Fibroblast of lung (primary cell): ENCODE measurements at regions not wholly inside any gene's neighbourhood (a gene's known extent, or its start where the extent isn't known, plus 50 kb on each side); places are given as distances from the start of the nearest gene placed in this dataset.

Experiments
- DNase-seq, 2 donors: peaks; one replicate each; pipeline versions ENCODE4 v3.0.0 to v3.0.0-alpha.2; 2010; ENCODE audit warnings: low read depth in 2 of 2
- H2AFZ ChIP-seq: 2 replicates; pipeline ENCODE4 v1.5.1; 2012; ENCODE audit warnings: low read length, control low read depth, inconsistent platforms
- H3K27ac ChIP-seq: 2 replicates; pipeline ENCODE4 v1.5.1; 2011; ENCODE audit warnings: low read length, control low read depth; ENCODE audit not compliant: insufficient read depth
- H3K27me3 ChIP-seq: 2 replicates; pipeline ENCODE4 v1.5.1; 2011; ENCODE audit warnings: mild to moderate bottlenecking, low read length; ENCODE audit not compliant: control insufficient read depth, insufficient read depth
- H3K36me3 ChIP-seq: 2 replicates; pipeline ENCODE4 v1.5.1; 2011; ENCODE audit warnings: low read length; ENCODE audit not compliant: control insufficient read depth, insufficient read depth
- H3K4me1 ChIP-seq: 2 replicates; pipeline ENCODE4 v1.5.1; 2011; ENCODE audit warnings: low read length; ENCODE audit not compliant: control insufficient read depth, insufficient read depth; ENCODE audit errors: extremely low read depth
- H3K4me2 ChIP-seq: 2 replicates; pipeline ENCODE4 v1.5.1; 2011; ENCODE audit warnings: low read length, control low read depth; ENCODE audit not compliant: insufficient read depth; ENCODE audit errors: extremely low read depth
- H3K4me3 ChIP-seq, 4 experiments: fragments of 200-600 bp in 1 of 4; sonication (generic) in 1 of 4; replicated peaks in 1 of 4; 2 replicates each; pipeline ENCODE4 v1.5.1; 2011 to 2016; ENCODE audit warnings: low read length in 4 of 4, low read depth in 3 of 4, mild to moderate bottlenecking in 3 of 4, control low read depth in 2 of 4, inconsistent platforms in 1 of 4, mixed read lengths in 1 of 4; ENCODE audit not compliant: insufficient read depth in 1 of 4; ENCODE audit errors: control extremely low read depth in 1 of 4
- H3K79me2 ChIP-seq: 2 replicates; pipeline ENCODE4 v1.5.1; 2012; ENCODE audit warnings: mild to moderate bottlenecking, low read length, inconsistent platforms; ENCODE audit not compliant: control insufficient read depth, insufficient read depth
- H3K9ac ChIP-seq: 2 replicates; pipeline ENCODE4 v1.5.1; 2011; ENCODE audit warnings: mild to moderate bottlenecking, low read length, control low read depth; ENCODE audit not compliant: insufficient read depth
- H3K9me3 ChIP-seq: 2 replicates; pipeline ENCODE4 v1.5.1; 2012; ENCODE audit warnings: low read depth, low read length; ENCODE audit not compliant: control insufficient read depth, insufficient read depth
- H4K20me1 ChIP-seq: 2 replicates; pipeline ENCODE4 v1.5.1; 2011; ENCODE audit warnings: low read length; ENCODE audit not compliant: control insufficient read depth, insufficient read depth; ENCODE audit errors: extremely low read depth
- EZH2 ChIP-seq: IDR thresholded peaks from 2 replicates; pipeline ENCODE4 v1.5.1; 2012; ENCODE audit warnings: low read length, control low read depth, mild to moderate bottlenecking; ENCODE audit errors: missing control alignments
- TF ChIP-seq, protein P1 (sequence below), 2 donors: IDR thresholded peaks in 1 of 2; conservative IDR thresholded peaks in 1 of 2; 1 replicate in 1 of 2; 2 replicates in 1 of 2; pipeline ENCODE4 v1.5.1; 2011 to 2012; ENCODE audit warnings: low read length in 2 of 2, control low read depth in 1 of 2, inconsistent platforms in 1 of 2, low read depth in 1 of 2, mild to moderate bottlenecking in 1 of 2

- Histone ChIP-seq H3K27me3 (peaks cover 3% of the 10 kb centered on the region), H3K4me2 (no peak overlapping the region), H4K20me1 (no peaks in the 10 kb centered on the region), H2AFZ (no peak overlapping the region), H3K36me3 (no peaks in the 10 kb centered on the region), H3K79me2 (no peaks in the 10 kb centered on the region), H3K27ac (no peak overlapping the region), H3K9me3 (no peaks in the 10 kb centered on the region), H3K9ac (no peak overlapping the region), H3K4me3 (no peak overlapping the region), H3K4me1 (no peaks in the 10 kb centered on the region)
- DNase-seq, result no peak
- TF ChIP-seq, protein P1, sequence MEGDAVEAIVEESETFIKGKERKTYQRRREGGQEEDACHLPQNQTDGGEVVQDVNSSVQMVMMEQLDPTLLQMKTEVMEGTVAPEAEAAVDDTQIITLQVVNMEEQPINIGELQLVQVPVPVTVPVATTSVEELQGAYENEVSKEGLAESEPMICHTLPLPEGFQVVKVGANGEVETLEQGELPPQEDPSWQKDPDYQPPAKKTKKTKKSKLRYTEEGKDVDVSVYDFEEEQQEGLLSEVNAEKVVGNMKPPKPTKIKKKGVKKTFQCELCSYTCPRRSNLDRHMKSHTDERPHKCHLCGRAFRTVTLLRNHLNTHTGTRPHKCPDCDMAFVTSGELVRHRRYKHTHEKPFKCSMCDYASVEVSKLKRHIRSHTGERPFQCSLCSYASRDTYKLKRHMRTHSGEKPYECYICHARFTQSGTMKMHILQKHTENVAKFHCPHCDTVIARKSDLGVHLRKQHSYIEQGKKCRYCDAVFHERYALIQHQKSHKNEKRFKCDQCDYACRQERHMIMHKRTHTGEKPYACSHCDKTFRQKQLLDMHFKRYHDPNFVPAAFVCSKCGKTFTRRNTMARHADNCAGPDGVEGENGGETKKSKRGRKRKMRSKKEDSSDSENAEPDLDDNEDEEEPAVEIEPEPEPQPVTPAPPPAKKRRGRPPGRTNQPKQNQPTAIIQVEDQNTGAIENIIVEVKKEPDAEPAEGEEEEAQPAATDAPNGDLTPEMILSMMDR (conservative IDR thresholded peaks at IDR 0.05 in 1 of 2, IDR thresholded peaks at IDR 0.05 in 1 of 2; ENCODE audit: low read depth in 1 of 2, low read length in 2 of 2), result no peak
- TF ChIP-seq EZH2, result no peak
Observed at GRCh38 chr12:111041091-111041490, 120.7 kb upstream of the MYL2 start.

- no peak for TF ChIP-seq EZH2
- TF ChIP-seq, protein P1 (conservative IDR thresholded peaks at IDR 0.05 in 1 of 2, IDR thresholded peaks at IDR 0.05 in 1 of 2; ENCODE audit: low read depth in 1 of 2, low read length in 2 of 2), result no peak
- no peak overlapping the region for H3K9ac ChIP-seq
- no peaks in the 10 kb centered on the region for H3K4me1 ChIP-seq
- no peaks in the 10 kb centered on the region for H3K9me3 ChIP-seq
- no peak overlapping the region for H3K27ac ChIP-seq
- DNase-seq, result no peak
- no peak overlapping the region for H3K4me3 ChIP-seq
- no peak overlapping the region for H3K4me2 ChIP-seq
- H4K20me1 ChIP-seq, result no peaks in the 10 kb centered on the region
- H3K27me3 ChIP-seq, result peaks cover 6% of the 10 kb centered on the region
- no peaks in the 10 kb centered on the region for H3K36me3 ChIP-seq
- no peaks in the 10 kb centered on the region for H3K79me2 ChIP-seq
- H2AFZ ChIP-seq, result no peak overlapping the region
Observed at GRCh38 chr12:111040690-111041089, 120.3 kb upstream of the MYL2 start.

- Histone ChIP-seq H3K79me2 (no peaks in the 10 kb centered on the region), H3K4me2 (no peak overlapping the region), H3K27ac (no peak overlapping the region), H3K4me1 (no peaks in the 10 kb centered on the region), H2AFZ (no peak overlapping the region), H3K9me3 (no peaks in the 10 kb centered on the region), H4K20me1 (no peaks in the 10 kb centered on the region), H3K27me3 (peaks cover 14% of the 10 kb centered on the region), H3K36me3 (no peaks in the 10 kb centered on the region), H3K4me3 (no peak overlapping the region), H3K9ac (no peak overlapping the region)
- TF ChIP-seq, protein P1 (conservative IDR thresholded peaks at IDR 0.05 in 1 of 2, IDR thresholded peaks at IDR 0.05 in 1 of 2; ENCODE audit: low read depth in 1 of 2, low read length in 2 of 2), result no peak
- TF ChIP-seq EZH2, result no peak
- no peak for DNase-seq
Observed at GRCh38 chr12:111038941-111039340, 118.6 kb upstream of the MYL2 start.
